ENCODE measurements at regions not wholly inside any gene's neighbourhood (a gene's known extent, or its start where the extent isn't known, plus 50 kb on each side); places are given as distances from the start of the nearest gene placed in this dataset.
"Not testable (repeated sequence)": the region's sequence is repeated elsewhere in the genome, so short reads cannot be mapped to it uniquely, and the experiment has no call there.

DNA sequence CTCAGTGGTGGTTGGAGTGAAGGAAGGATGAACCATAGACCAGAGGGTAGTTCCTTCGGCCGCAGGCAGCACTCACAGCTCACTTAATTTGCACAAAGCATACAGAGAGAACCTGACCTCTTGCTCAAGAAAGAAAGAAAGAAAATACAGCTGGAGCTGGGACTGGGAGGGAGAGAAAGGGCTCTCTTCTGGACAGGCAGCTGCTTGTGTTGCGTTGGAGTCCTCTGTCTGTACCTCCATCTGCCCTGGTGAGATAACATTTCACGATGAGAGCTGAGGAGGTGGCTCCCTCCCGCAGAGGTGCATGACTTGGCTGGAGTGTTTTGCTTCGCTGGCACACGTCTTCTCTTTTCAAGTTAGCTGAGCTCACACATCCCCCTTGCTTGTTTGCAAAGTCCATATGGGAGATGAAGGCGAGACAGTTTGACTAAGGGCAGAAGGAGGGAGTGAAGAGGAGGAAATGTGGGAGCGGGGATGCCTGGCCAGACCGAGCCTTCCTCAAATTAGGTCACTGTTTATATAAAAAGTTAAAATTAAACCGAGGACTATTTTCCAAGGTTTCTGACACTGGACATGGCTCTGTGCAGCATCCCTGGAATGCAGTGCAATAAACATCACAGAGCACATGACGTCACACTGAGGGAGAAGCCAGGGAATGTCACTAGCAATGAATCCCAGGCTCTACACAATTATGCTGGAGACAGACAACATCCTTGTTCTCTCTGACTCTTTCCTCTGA is 359.4 kb downstream of the CD83 start:
- TF ChIP-seq POLR2AphosphoS5 (IDR thresholded peaks at IDR 0.05) = peak; percentile 78 to 99 (median 83)
- TF ChIP-seq EP300 (IDR thresholded peaks at IDR 0.05) = peak; percentile 94
- no peak for TF ChIP-seq POLR2A (IDR thresholded peaks at IDR 0.05)
- TF ChIP-seq, protein P1, sequence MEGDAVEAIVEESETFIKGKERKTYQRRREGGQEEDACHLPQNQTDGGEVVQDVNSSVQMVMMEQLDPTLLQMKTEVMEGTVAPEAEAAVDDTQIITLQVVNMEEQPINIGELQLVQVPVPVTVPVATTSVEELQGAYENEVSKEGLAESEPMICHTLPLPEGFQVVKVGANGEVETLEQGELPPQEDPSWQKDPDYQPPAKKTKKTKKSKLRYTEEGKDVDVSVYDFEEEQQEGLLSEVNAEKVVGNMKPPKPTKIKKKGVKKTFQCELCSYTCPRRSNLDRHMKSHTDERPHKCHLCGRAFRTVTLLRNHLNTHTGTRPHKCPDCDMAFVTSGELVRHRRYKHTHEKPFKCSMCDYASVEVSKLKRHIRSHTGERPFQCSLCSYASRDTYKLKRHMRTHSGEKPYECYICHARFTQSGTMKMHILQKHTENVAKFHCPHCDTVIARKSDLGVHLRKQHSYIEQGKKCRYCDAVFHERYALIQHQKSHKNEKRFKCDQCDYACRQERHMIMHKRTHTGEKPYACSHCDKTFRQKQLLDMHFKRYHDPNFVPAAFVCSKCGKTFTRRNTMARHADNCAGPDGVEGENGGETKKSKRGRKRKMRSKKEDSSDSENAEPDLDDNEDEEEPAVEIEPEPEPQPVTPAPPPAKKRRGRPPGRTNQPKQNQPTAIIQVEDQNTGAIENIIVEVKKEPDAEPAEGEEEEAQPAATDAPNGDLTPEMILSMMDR (IDR thresholded peaks at IDR 0.05) = no peak
- DNase-seq = peak; percentile 51 to 96
- H3K9me3 ChIP-seq = no peaks in the 10 kb centered on the region
- H3K27me3 ChIP-seq = no peaks in the 10 kb centered on the region
- intact Hi-C loops (cut with DNase I; ENCODE audit: low total_unique reads) = no loop called here
- H3K36me3 ChIP-seq = no peaks in the 10 kb centered on the region
- peak overlapping the region in 1 of 4 donors; percentile 22 for H3K4me3 ChIP-seq
- peak overlapping the region; percentile 41 to 88 (median 74) for H3K27ac ChIP-seq
- WGBS, 5 donors = 13 to 24% (median 21%) methylated on average over 12 of the region's 12 CpGs
- peaks cover 11 to 27% (median 15%) of the 10 kb centered on the region in 4 donors for H3K4me1 ChIP-seq

DNA sequence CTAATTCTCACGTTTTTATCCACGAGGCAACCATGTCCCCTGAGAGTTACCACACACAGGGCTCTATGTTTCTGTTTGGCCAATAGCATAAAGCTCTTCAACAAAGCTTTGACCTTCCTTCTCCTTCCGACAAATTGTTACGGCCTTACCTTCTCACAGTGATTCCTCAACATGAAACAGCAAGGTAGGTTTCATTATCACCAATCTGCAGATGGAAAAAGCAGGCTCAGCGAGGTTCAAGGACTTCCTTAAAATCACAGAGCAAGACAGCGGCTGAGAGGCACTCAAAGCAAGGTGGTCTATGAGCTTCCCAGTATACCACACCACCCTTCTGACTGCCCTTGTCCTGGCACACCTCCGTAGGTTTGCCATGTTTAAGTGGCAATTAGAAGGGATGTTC is 360.0 kb downstream of the CD83 start:
- H3K4me3 ChIP-seq = no peak overlapping the region
- H3K36me3 ChIP-seq = no peaks in the 10 kb centered on the region
- 61 to 79% (median 77%) methylated on average over 6 to 7 of the region's 7 CpGs for WGBS, 5 donors
- intact Hi-C loops (cut with DNase I; ENCODE audit: low total_unique reads) = no loop called here
- peak overlapping the region; percentile 18 to 88 (median 74) for H3K27ac ChIP-seq
- no peaks in the 10 kb centered on the region for H3K9me3 ChIP-seq
- no peak for TF ChIP-seq POLR2A (IDR thresholded peaks at IDR 0.05)
- no peak for TF ChIP-seq POLR2AphosphoS5 (IDR thresholded peaks at IDR 0.05)
- TF ChIP-seq EP300 (IDR thresholded peaks at IDR 0.05) = no peak
- TF ChIP-seq, protein P1 (IDR thresholded peaks at IDR 0.05) = no peak
- no peak for DNase-seq
- H3K4me1 ChIP-seq = peaks cover 11 to 27% (median 15%) of the 10 kb centered on the region in 4 donors
- no peaks in the 10 kb centered on the region for H3K27me3 ChIP-seq

DNA sequence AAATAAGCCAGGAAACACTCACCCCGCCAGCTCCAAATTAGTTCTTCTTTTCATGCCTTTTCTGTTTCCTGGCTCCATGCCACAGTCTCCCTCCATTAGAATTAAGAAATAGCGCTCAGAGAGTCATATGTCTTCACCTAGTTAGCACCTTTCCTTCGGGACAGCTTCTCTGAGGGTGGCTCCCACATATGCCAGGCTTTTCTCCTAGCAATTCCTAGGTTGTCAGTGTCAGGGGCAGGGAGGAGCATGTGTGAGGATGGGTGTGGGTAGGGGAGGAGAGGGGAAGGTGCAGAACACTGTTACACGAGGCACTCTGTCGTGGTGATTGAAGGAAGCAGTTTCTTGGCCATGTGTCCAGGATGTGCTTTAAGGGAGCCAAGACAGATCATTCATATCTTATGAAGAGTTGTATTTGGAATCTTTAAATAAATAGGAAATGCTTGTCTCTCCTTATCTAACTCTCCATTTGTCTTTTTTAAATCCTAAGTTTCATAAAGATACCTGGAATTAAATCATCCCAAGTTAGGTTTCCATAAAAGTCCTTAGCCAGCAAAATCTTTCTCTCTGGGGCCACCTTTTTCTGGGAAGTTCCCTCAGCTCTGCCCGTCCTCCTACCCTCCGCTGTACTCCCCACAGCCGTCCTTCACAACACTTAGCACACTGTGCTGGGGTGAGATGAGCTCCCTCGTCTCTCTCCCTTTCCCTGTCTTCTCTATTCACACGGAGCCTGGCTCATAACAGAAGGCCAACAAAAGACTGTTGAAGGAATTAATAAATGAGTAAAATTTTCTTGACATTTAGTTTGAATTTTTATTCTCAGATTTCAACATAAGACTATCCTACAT is 361.0 kb downstream of the CD83 start:
- Histone ChIP-seq H3K27me3 (no peaks in the 10 kb centered on the region), H3K36me3 (no peaks in the 10 kb centered on the region), H3K27ac (peak overlapping the region in 2 of 5 donors; percentile 16 to 88), H3K9me3 (no peaks in the 10 kb centered on the region), H3K4me1 (peaks cover 11 to 27% (median 15%) of the 10 kb centered on the region in 4 donors), H3K4me3 (no peak overlapping the region)
- DNase-seq = peak in 1 of 2 donors; percentile 62
- TF ChIP-seq POLR2AphosphoS5 (IDR thresholded peaks at IDR 0.05) = no peak
- TF ChIP-seq, protein P1 (IDR thresholded peaks at IDR 0.05) = no peak
- TF ChIP-seq POLR2A (IDR thresholded peaks at IDR 0.05) = no peak
- TF ChIP-seq EP300 (IDR thresholded peaks at IDR 0.05) = no peak
- 65 to 79% (median 73%) methylated on average over 10 of the region's 10 CpGs for WGBS, 5 donors
- intact Hi-C loops (cut with DNase I; ENCODE audit: low total_unique reads) = no loop called here

DNA sequence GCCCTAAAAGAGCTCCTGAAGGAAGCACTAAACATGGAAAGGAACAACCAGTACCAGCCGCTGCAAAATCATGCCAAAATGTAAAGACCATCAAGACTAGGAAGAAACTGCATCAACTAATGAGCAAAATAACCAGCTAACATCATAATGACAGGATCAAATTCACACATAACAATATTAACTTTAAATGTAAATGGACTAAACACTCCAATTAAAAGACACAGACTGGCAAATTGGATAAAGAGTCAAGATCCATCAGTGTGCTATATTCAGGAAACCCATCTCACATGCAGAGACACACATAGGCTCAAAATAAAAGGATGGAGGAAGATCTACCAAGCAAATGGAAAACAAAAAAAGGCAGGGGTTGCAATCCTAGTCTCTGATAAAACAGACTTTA is 364.4 kb downstream of the CD83 start:
- H3K27ac ChIP-seq; H3K36me3 ChIP-seq; H3K27me3 ChIP-seq; DNase-seq; intact Hi-C loops (cut with DNase I; ENCODE audit: low total_unique reads); H3K4me3 ChIP-seq; H3K9me3 ChIP-seq: not testable (repeated sequence)
- 100% methylated on average over 1 of the region's 1 CpG; no CpG with 5 or more reads in 4 of the 5 donors for WGBS, 5 donors
- peaks cover 5 to 16% (median 7%) of the 10 kb centered on the region in 4 donors for H3K4me1 ChIP-seq
